H1 (cell line): ENCODE measurements at regions not wholly inside any gene's neighbourhood (a gene's known extent, or its start where the extent isn't known, plus 50 kb on each side); places are given as distances from the start of the nearest gene placed in this dataset.

Experiments used
- CTCF ChIA-PET: fragments of 300-600 bp; sonication (Branson Sonifier 250); formaldehyde crosslinking; loops from one replicate; lab custom pipeline; 2021; ENCODE audit not compliant: partially characterized antibody; lab: Charles Lee
- POLR2A ChIA-PET: fragments of 300-600 bp; sonication (Branson Sonifier 250); formaldehyde crosslinking; loops from one replicate; lab custom pipeline; 2021; ENCODE audit warnings: inconsistent platforms; ENCODE audit not compliant: partially characterized antibody; lab: Charles Lee
- DNase-seq, 2 experiments: peaks; one replicate each; pipeline versions ENCODE4 v3.0.0 to v3.0.0-alpha.2; 2010 to 2022; ENCODE audit warnings: low spot score in 2 of 2, low read depth in 1 of 2, mixed read lengths in 1 of 2
- FAIRE-seq: peaks from 2 replicates; lab custom pipeline; 2011; peaks lifted over from hg19 to GRCh38; lab: Jason Lieb, UNC
- H2AFZ ChIP-seq: 2 replicates; pipeline ENCODE4 v1.8.1; 2012; ENCODE audit warnings: low read length, inconsistent platforms
- H2AK5ac ChIP-seq: 2 replicates; pipeline ENCODE4 v1.6.1; 2013; ENCODE audit warnings: low read depth, low read length
- H2BK120ac ChIP-seq: replicated peaks from 2 replicates; pipeline ENCODE3; 2013; ENCODE audit warnings: low read depth, low read length, inconsistent platforms
- H2BK12ac ChIP-seq: 2 replicates; pipeline ENCODE4 v1.6.1; 2013; ENCODE audit warnings: low read depth, low read length
- H2BK15ac ChIP-seq: 2 replicates; pipeline ENCODE4 v1.6.1; 2013; ENCODE audit warnings: low read length
- H2BK20ac ChIP-seq: 2 replicates; pipeline ENCODE4 v1.6.1; 2013; ENCODE audit warnings: low read length
- H2BK5ac ChIP-seq: 2 replicates; pipeline ENCODE4 v1.6.1; 2013; ENCODE audit warnings: low read depth, low read length
- H3K14ac ChIP-seq: 2 replicates; pipeline ENCODE4 v1.6.1; 2013; ENCODE audit warnings: inconsistent platforms; ENCODE audit not compliant: insufficient read length
- H3K18ac ChIP-seq: 2 replicates; pipeline ENCODE4 v1.6.1; 2013; ENCODE audit warnings: low read length; ENCODE audit errors: extremely low read depth
- H3K23ac ChIP-seq: 2 replicates; pipeline ENCODE4 v1.6.1; 2013; ENCODE audit warnings: inconsistent platforms; ENCODE audit not compliant: insufficient read length
- H3K23me2 ChIP-seq: 2 replicates; pipeline ENCODE4 v1.6.1; 2013; ENCODE audit warnings: low read depth, low read length
- H3K27ac ChIP-seq: 2 replicates; pipeline ENCODE4 v1.6.1; 2011; ENCODE audit warnings: low read depth, low read length, inconsistent platforms
- H3K27me3 ChIP-seq, 4 experiments: replicated peaks in 1 of 4; 1 replicate in 1 of 4; 2 replicates in 3 of 4; pipeline versions ENCODE4 v1.6.1 to v1.8.1; 2011 to 2013; ENCODE audit warnings: low read length in 3 of 4, mild to moderate bottlenecking in 3 of 4, inconsistent platforms in 2 of 4, mixed read lengths in 2 of 4, moderate library complexity in 1 of 4; ENCODE audit not compliant: control insufficient read depth in 3 of 4, insufficient read depth in 3 of 4; ENCODE audit errors: extremely low read depth in 1 of 4
- H3K36me3 ChIP-seq, 4 experiments: 2 replicates each; pipeline versions ENCODE4 v1.6.1 to v1.8.1; 2011 to 2013; ENCODE audit warnings: mild to moderate bottlenecking in 4 of 4, low read length in 3 of 4, moderate library complexity in 2 of 4, control low read depth in 1 of 4, inconsistent platforms in 1 of 4; ENCODE audit not compliant: insufficient read depth in 4 of 4, control insufficient read depth in 2 of 4
- H3K4ac ChIP-seq: replicated peaks from 2 replicates; pipeline ENCODE3; 2013; ENCODE audit warnings: low read length, low read depth, mixed read lengths, inconsistent platforms; ENCODE audit not compliant: insufficient read length
- H3K4me1 ChIP-seq, 4 experiments: replicated peaks in 1 of 4; 1 replicate in 1 of 4; 2 replicates in 3 of 4; pipeline versions ENCODE4 v1.6.1 to v1.8.1; 2011 to 2013; ENCODE audit warnings: low read length in 3 of 4, inconsistent platforms in 2 of 4, mixed read lengths in 1 of 4; ENCODE audit not compliant: insufficient read depth in 4 of 4, control insufficient read depth in 3 of 4
- H3K4me2 ChIP-seq, 2 experiments: 2 replicates each; pipeline versions ENCODE4 v1.6.1 to v1.8.1; 2011 to 2013; ENCODE audit warnings: low read depth in 2 of 2, low read length in 2 of 2, control low read depth in 1 of 2, inconsistent platforms in 1 of 2, mild to moderate bottlenecking in 1 of 2; ENCODE audit not compliant: insufficient read depth in 1 of 2
- H3K4me3 ChIP-seq, 4 experiments: fragments of 200-600, 300-600 bp in 1 of 4; sonication (generic), shearing (Covaris generic), sonication (Bioruptor Twin) in 1 of 4; 2 replicates each; pipeline versions ENCODE4 v1.5.1 to v1.8.1; 2011 to 2016; ENCODE audit warnings: low read length in 4 of 4, low read depth in 3 of 4, control low read depth in 2 of 4, inconsistent platforms in 2 of 4, mild to moderate bottlenecking in 2 of 4, mixed read lengths in 1 of 4, moderate library complexity in 1 of 4; ENCODE audit not compliant: insufficient read depth in 2 of 4; ENCODE audit errors: extremely low read depth in 1 of 4
- H3K56ac ChIP-seq: replicated peaks from 2 replicates; pipeline ENCODE3; 2013; ENCODE audit warnings: low read depth, mild to moderate bottlenecking, mixed read lengths, low read length, inconsistent platforms; ENCODE audit not compliant: insufficient read length
- H3K79me1 ChIP-seq: 2 replicates; pipeline ENCODE4 v1.6.1; 2013; ENCODE audit warnings: low read depth, low read length, control low read depth
- H3K79me2 ChIP-seq, 2 experiments: 2 replicates each; pipeline versions ENCODE4 v1.6.1 to v1.8.1; 2012 to 2013; ENCODE audit warnings: low read length in 2 of 2, mild to moderate bottlenecking in 2 of 2, inconsistent platforms in 1 of 2; ENCODE audit not compliant: insufficient read depth in 2 of 2, control insufficient read depth in 1 of 2
- H3K9ac ChIP-seq, 4 experiments: replicated peaks in 1 of 4; 1 replicate in 1 of 4; 2 replicates in 3 of 4; pipeline versions ENCODE4 v1.6.1 to v1.8.1; 2011 to 2013; ENCODE audit warnings: low read depth in 3 of 4, low read length in 3 of 4, control low read depth in 2 of 4, mild to moderate bottlenecking in 2 of 4, moderate library complexity in 2 of 4, inconsistent platforms in 1 of 4; ENCODE audit errors: extremely low read depth in 1 of 4
- H3K9me3 ChIP-seq, 2 experiments: 2 replicates each; pipeline versions ENCODE4 v1.6.1 to v1.8.1; 2012 to 2013; ENCODE audit warnings: mild to moderate bottlenecking in 2 of 2, moderate library complexity in 2 of 2, control low read depth in 1 of 2, inconsistent platforms in 1 of 2, low read depth in 1 of 2, low read length in 1 of 2, mixed read lengths in 1 of 2; ENCODE audit not compliant: insufficient read depth in 2 of 2
- H4K20me1 ChIP-seq, 2 experiments: replicated peaks in 1 of 2; 2 replicates each; pipeline versions ENCODE3 to v1.8.1; 2011 to 2013; ENCODE audit warnings: inconsistent platforms in 2 of 2, low read length in 2 of 2, mild to moderate bottlenecking in 1 of 2; ENCODE audit not compliant: insufficient read depth in 2 of 2, control insufficient read depth in 1 of 2
- H4K5ac ChIP-seq: 2 replicates; pipeline ENCODE4 v1.6.1; 2013; ENCODE audit warnings: low read length, low read depth, mixed read lengths, inconsistent platforms; ENCODE audit not compliant: insufficient read length
- H4K8ac ChIP-seq: 2 replicates; pipeline ENCODE4 v1.8.0; 2013; ENCODE audit warnings: mild to moderate bottlenecking, moderate library complexity, low read length, inconsistent platforms; ENCODE audit not compliant: insufficient read depth; ENCODE audit errors: extremely low read depth
- H4K91ac ChIP-seq: replicated peaks from 2 replicates; pipeline ENCODE3; 2013; ENCODE audit warnings: low read length, mixed read lengths, inconsistent platforms; ENCODE audit not compliant: insufficient read length
- ATF2 ChIP-seq: IDR thresholded peaks from 2 replicates; pipeline ENCODE4 v1.6.1; 2012; ENCODE audit warnings: low read length, inconsistent platforms
- FOSL1 ChIP-seq: IDR thresholded peaks from 2 replicates; pipeline ENCODE4 v1.6.1; 2011; ENCODE audit warnings: mild to moderate bottlenecking, low read depth, low read length, moderate library complexity; ENCODE audit not compliant: insufficient read depth
- JUN ChIP-seq: IDR thresholded peaks from 2 replicates; pipeline ENCODE4 v1.6.1; 2011; ENCODE audit warnings: low read depth, mild to moderate bottlenecking, improper control_type of control experiment, low read length
- MAFK ChIP-seq: IDR thresholded peaks from 2 replicates; pipeline ENCODE4 v1.6.1; 2012; ENCODE audit warnings: low read depth, mild to moderate bottlenecking, improper control_type of control experiment, low read length
- RAD21 ChIP-seq, 2 experiments: IDR thresholded peaks in 1 of 2; conservative IDR thresholded peaks in 1 of 2; 2 replicates each; pipeline ENCODE4 v1.6.1; 2011; ENCODE audit warnings: low read depth in 2 of 2, low read length in 2 of 2, improper control_type of control experiment in 1 of 2, inconsistent platforms in 1 of 2, mild to moderate bottlenecking in 1 of 2, moderate library complexity in 1 of 2
- RBBP5 ChIP-seq: IDR thresholded peaks from 2 replicates; pipeline ENCODE4 v1.7.1; 2012; ENCODE audit warnings: low read depth, mild to moderate bottlenecking, inconsistent platforms, low read length, moderate library complexity, borderline replicate concordance
- RNF2 ChIP-seq: fragments of 200-900, 300-1000 bp; sonication (generic); IDR thresholded peaks from 2 replicates; pipeline ENCODE4 v1.7.1; 2016; ENCODE audit warnings: borderline replicate concordance, low read depth, mild to moderate bottlenecking, antibody characterized with exemption, low read length; ENCODE audit not compliant: poor library complexity, severe bottlenecking; ENCODE audit errors: missing control alignments
- SIN3A ChIP-seq, 2 experiments: IDR thresholded peaks in 1 of 2; conservative IDR thresholded peaks in 1 of 2; 2 replicates each; pipeline ENCODE4 v1.6.1; 2011 to 2012; ENCODE audit warnings: low read length in 2 of 2, improper control_type of control experiment in 1 of 2, low read depth in 1 of 2, mild to moderate bottlenecking in 1 of 2
- SP1 ChIP-seq: IDR thresholded peaks from 2 replicates; pipeline ENCODE4 v1.6.1; 2011; ENCODE audit warnings: low read depth, low read length
- SP4 ChIP-seq: IDR thresholded peaks from 2 replicates; pipeline ENCODE4 v1.6.1; 2012; ENCODE audit warnings: low read length, inconsistent platforms
- SUZ12 ChIP-seq: fragments of 200-600 bp; sonication (generic); IDR thresholded peaks from 2 replicates; pipeline ENCODE4 v1.6.1; 2012; ENCODE audit warnings: mild to moderate bottlenecking, inconsistent platforms, low read length, moderate library complexity, mixed read lengths
- TBP ChIP-seq: IDR thresholded peaks from 2 replicates; pipeline ENCODE4 v1.6.1; 2011; ENCODE audit warnings: low read depth, low read length, improper control_type of control experiment
- TCF12 ChIP-seq: IDR thresholded peaks from 2 replicates; pipeline ENCODE4 v1.6.1; 2011; ENCODE audit warnings: low read depth, mild to moderate bottlenecking, low read length
- WGBS, 2 experiments: shearing (Covaris generic) in 1 of 2; methylation state at CpG; one replicate each; pipeline versions ENCODE4 v1.1.6 to v1.1.7; 2013 to 2015; ENCODE audit warnings: low lambda C conversion rate in 2 of 2, mixed read lengths in 2 of 2, inconsistent platforms in 1 of 2, low coverage in 1 of 2, missing lambda C conversion rate in 1 of 2; ENCODE audit not compliant: insufficient replicate concordance in 2 of 2, insufficient coverage in 1 of 2, insufficient read length in 1 of 2; ENCODE audit errors: extremely low coverage in 1 of 2, missing lambda C conversion rate in 1 of 2; 5-methylcytosine and 5-hydroxymethylcytosine counted together

GRCh38 chr4:134610172-134610571, 408.6 kb upstream of the PABPC4L start:
- ChIA-PET CTCF (no interaction called here), POLR2A (no interaction called here)
- H2BK5ac ChIP-seq: no peak overlapping the region
- no peak overlapping the region for H3K9ac ChIP-seq
- no peak overlapping the region for H3K4ac ChIP-seq
- no peak overlapping the region for H4K8ac ChIP-seq
- H2BK120ac ChIP-seq: no peak overlapping the region
- no peak overlapping the region for H3K27ac ChIP-seq
- no peaks in the 10 kb centered on the region for H3K27me3 ChIP-seq
- no peak overlapping the region for H2BK15ac ChIP-seq
- WGBS, 2 experiments: 89% methylated on average over 1 of the region's 1 CpG; no CpG with 5 or more reads in 1 of the 2 experiments
- H4K20me1 ChIP-seq: no peaks in the 10 kb centered on the region
- no peak overlapping the region for H2BK20ac ChIP-seq
- no peak overlapping the region for H2BK12ac ChIP-seq
- H3K14ac ChIP-seq: no peak overlapping the region
- no peaks in the 10 kb centered on the region for H3K23me2 ChIP-seq
- no peak overlapping the region for H3K23ac ChIP-seq
- no peak overlapping the region for H3K18ac ChIP-seq
- H3K79me1 ChIP-seq: no peaks in the 10 kb centered on the region
- H2AFZ ChIP-seq: no peak overlapping the region
- no peaks in the 10 kb centered on the region for H3K4me1 ChIP-seq
- FAIRE-seq: no peak
- H3K56ac ChIP-seq: no peak overlapping the region
- no peaks in the 10 kb centered on the region for H3K79me2 ChIP-seq
- no peak overlapping the region for H2AK5ac ChIP-seq
- no peaks in the 10 kb centered on the region for H3K9me3 ChIP-seq
- DNase-seq: no peak
- no peak overlapping the region for H4K5ac ChIP-seq
- no peaks in the 10 kb centered on the region; a peak in 1 of 8 replicates for H3K36me3 ChIP-seq
- H3K4me2 ChIP-seq: no peak overlapping the region
- H3K4me3 ChIP-seq: no peak overlapping the region
- H4K91ac ChIP-seq: no peak overlapping the region
- TF ChIP-seq SUZ12: no peak
- TF ChIP-seq RBBP5: no peak
- TF ChIP-seq JUN: no peak
- no peak for TF ChIP-seq ATF2
- no peak for TF ChIP-seq SIN3A (conservative IDR thresholded peaks at IDR 0.05 in 1 of 2, IDR thresholded peaks at IDR 0.05 in 1 of 2; ENCODE audit: low read depth in 1 of 2, low read length in 2 of 2)
- TF ChIP-seq MAFK: no peak
- TF ChIP-seq TBP: no peak
- TF ChIP-seq FOSL1: no peak
- TF ChIP-seq SP1: no peak
- no peak for TF ChIP-seq RNF2
- TF ChIP-seq SP4: no peak
- TF ChIP-seq RAD21 (IDR thresholded peaks at IDR 0.05 in 1 of 2, conservative IDR thresholded peaks at IDR 0.05 in 1 of 2; ENCODE audit: low read depth in 2 of 2, low read length in 2 of 2): no peak
- TF ChIP-seq TCF12: no peak
